ENCODE measurements at regions not wholly inside any gene's neighbourhood (a gene's known extent, or its start where the extent isn't known, plus 50 kb on each side); places are given as distances from the start of the nearest gene placed in this dataset.
"Not testable (repeated sequence)": the region's sequence is repeated elsewhere in the genome, so short reads cannot be mapped to it uniquely, and the experiment has no call there.

DNA sequence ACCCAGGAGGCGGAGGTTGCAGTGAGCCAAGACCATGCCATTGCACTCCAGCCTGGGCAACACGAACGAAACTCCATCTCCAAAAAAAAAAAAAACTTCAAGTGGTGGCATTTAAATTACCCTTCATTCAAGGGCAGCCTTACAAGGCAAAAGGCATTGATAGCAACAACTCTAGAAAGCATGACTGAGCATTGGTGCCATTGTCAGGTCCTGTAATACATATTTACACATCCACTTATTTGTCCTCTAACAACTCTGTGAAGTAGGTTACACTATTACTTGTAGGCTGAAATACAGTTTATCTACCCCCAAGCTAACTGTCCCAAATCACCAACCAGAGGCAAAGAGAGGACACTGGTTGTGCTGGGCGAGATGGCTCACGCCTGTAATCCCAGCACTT lies 52.7 kb upstream of the LARP1 start:
- no peak for DNase-seq (ENCODE audit: low read depth)

DNA sequence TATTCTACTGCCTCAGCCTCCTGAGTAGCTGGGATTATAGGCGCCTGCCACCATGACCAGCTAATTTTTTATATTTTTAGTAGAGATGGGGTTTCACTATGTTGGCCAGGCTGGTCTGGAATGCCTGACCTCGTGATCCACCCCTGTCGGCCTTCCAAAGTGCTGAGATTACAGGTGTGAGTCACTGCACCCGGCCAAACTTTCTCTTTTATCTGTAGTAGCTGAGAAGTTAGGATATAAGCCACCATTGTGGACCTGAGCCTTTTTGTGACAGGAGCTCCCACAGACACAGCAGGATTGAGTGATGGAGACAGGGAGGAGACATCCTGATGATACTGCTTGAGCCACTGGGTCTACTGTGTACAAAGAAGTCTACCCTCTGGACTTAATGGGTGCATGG lies 53.5 kb upstream of the LARP1 start:
- DNase-seq (ENCODE audit: low read depth), result not testable (repeated sequence)

DNA sequence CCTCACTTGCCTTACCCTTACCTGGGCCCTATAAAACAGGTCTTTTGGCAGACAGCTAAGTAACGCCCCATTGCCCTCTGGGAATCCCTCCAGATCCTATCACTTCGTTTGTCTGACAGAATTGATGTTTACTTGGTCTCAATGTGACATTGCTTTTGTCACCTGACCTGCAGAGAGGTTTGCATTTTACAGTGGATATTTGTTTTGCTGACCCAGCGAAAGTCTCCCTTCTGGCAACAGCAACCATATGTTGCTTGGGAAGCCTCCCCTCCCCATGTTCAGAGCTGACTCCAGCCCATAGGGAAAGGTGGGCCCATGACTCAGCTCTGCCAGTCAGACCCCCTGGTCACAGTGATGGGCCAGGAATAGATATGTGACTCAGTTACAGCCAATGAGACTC lies 54.0 kb upstream of the LARP1 start:
- DNase-seq (ENCODE audit: low read depth), result no peak

DNA sequence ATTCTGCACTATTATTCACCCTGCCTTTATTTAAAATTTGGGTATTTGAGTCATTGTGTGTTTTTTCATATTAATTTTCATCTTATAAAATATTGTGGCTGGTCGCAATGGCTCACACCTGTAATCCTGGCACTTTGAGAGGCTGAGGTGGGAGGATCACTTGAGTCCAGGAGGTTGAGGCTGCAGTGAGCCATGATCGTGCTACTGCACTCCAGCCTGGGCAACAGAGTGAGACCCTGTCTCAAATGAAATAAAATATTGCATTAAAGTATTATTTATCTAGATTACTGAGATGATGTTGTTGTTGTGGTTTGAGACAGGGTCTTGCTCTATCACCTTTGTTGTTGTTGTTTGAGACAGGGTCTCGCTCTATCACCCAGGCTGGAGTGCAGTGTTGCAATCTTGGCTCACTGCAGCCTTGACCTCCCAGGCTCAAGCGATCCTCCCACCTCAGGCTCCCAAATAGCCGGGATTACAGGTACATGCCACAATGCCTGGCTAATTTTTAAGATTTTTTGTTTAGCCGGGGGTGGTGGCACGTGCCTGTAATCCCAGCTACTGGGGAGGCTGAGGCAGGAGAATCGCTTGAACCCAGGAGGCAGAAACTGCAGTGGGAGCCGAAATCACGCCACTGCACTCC lies 54.8 kb upstream of the LARP1 start:
- DNase-seq (ENCODE audit: low read depth), result not testable (repeated sequence)

DNA sequence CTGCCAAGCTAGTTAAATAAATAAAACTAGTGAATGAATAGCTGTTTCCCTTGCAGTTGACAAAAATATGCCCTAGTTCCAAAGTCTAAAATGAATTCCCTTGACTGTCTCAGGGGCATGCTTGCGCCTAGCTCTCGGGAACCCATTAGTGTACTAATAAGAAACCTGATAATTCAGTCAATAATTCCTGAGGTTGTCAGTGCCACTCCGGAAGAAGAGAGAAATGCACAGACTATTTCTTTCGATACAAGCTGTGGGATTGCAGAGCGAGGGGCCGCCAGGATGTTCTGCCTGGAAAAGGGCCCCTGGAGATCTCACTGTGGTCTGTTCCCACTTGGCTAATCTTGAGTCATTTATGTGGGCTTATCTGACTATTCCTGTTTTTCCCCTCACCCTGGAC lies 56.4 kb upstream of the LARP1 start:
- no peak for DNase-seq (ENCODE audit: low read depth)

DNA sequence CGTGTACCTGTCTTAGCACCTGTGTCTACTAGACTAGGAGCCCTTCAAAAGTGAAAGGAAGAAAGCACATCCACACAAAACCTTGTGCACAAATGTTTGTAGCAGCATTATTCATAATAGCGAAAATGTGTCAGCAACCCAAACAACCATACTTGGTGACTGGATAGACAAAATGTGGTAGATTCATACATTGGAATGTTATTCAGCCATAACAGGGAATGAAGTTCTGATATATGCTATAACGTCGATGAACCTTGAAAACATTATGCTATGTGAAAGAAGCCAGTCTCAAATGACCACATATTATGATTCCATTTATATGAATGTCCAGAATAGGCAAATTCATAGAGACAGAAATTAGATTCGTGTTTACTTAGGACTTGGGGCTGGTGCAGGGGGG lies 57.8 kb upstream of the LARP1 start:
- no peak for DNase-seq (ENCODE audit: low read depth)

DNA sequence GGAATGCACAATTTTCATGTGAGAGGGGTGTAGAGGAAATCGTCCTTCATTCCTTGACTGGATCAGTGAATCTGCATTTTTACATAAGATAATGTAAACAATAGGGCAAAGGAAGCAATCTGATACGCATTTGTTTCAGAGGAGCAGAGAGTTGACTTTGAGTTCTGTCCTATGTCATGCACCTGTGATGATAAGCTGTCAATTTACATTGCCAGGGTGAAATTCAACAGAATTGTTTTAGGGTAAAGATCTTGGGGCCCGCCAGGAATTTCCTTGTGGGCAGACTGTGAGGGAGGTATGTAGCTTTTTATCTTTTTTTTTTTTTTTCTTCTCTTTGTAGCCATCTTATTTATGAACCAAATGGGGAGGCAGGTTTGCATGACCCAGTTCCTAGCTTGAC lies 58.3 kb upstream of the LARP1 start:
- DNase-seq (ENCODE audit: low read depth), result no peak

DNA sequence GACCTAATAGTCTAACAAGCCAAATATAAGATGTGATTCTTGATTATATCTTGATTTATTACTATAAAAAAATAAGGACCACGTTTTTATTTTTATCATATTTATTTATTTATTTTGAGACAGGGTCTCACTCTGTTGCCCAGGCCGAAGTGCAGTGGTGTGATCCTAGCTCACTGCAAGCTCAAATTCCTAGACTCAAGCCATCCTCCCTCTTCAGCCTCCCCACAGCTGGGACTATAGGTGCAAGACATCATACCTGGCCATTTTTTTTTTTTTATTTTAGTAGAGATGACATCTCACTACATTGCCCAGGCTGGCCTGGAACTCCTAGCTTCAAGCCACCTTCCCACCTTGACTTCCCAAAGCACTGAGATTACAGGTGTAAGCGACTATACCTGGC lies 61.0 kb upstream of the LARP1 start:
- DNase-seq (ENCODE audit: low read depth), result no peak

DNA sequence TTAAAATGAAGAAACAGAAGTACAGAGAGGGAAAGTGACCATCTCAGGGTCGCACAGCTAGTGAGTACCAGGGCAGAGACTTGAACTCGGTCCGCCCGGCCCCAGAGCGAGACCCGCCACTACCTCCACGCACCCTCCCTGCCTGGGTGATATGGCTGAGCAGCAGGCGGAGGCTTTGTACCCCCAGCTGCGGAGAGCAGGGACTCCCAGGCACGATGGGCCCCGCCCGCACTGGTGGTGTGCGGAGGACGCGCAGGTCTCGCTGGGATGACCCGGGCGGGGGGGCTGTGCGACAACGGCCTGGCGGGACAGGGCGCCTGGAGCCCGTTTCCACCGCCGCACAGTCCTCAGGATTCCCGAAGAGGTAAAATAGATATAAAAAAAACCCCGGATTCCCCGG lies 64.7 kb upstream of the LARP1 start:
- no peak for DNase-seq (ENCODE audit: low read depth)

DNA sequence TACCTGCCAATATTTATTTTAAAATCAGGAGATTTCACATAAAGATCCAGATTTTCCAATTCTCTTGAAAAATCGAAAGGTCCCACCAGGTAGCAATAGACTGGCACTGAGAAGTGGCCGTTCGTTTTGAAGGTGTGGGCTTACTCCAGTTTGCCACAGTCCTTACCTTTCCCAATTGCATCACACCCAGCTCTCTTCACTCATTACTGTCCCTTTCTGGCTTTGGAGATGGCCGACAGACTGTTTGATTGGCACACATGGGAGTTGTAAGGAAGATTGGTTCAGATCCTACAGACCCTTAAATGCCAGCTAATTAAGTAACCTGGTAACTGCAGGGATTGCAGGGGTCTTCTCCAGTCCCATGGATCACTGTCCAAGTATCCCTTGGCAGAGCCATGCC lies 68.7 kb upstream of the LARP1 start:
- DNase-seq (ENCODE audit: low read depth), result no peak

DNA sequence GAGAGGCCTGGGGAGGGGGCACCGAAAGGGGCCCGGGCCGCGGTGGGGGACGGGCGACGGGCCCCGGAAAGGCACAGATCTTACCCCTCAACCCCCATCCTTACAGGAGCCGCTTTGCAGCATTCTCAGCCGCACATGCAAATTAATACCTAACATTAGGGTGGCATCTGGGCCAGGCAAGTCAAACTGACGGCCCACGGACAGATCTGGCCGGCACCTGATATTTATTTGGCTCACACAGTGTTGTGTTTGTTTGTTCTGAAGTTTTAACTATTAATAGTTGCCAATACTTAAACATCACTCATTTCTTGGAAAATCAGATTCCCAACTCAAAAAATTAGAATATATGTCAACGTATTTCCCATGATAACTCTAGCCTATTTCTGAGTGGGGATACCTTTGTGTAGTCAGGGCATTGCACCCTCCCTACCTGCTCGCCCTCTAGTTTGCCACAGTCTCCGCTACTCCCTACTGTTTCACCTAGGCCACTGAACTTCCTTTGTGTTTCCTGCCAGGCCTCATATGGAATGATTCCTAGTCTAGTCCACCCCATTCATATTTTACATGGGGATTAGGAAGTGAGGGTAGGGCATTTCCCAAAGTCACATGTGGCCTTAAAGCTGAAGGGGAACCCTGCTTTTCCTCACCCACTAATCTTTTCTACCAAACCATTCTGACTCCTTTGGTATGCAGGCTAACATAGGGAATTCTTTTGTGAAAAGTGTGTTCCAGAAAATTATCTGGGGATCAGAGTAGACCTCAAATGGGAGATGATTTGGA lies 71.9 kb upstream of the LARP1 start:
- DNase-seq (ENCODE audit: low read depth), result no peak

DNA sequence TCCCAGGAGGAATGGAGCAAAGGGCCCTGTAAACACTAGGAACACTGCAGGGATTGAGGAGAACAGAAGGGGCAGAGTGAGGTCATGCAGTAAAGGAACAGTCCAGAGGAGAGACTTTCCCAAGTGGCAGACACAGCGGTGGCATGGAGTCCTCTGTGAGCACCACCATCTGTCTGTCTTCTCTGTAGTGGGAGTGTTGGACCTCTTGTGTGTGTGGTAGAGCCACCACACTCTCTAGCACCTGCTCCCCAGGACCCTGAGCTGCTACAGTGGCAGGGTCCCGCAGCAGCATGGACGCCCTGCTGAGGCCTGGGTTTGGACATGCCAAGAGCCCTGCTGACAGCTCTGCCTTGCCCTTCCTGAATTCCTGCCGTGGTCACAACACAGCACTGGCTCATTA lies 75.7 kb upstream of the LARP1 start:
- no peak for DNase-seq (ENCODE audit: low read depth)

DNA sequence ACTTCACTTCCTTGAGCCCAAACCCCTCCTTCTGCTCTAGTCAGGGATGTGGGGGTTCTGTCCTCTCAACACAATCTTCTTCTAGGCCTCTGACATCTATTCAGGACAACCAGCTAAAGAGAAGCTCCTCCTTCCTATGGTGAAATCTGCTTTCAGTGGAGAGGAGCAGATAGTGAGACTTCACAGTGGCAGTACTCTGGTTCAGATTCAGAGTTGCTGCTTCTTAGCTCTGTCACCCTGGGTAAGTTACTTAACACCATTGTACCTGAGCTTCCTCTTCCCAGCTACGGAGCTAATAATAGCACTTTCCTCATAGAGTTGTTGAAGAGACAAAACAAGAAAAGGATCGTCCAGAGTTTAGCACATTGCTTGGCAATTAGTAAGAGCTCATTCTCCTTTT lies 77.3 kb upstream of the LARP1 start:
- no peak for DNase-seq (ENCODE audit: low read depth)

DNA sequence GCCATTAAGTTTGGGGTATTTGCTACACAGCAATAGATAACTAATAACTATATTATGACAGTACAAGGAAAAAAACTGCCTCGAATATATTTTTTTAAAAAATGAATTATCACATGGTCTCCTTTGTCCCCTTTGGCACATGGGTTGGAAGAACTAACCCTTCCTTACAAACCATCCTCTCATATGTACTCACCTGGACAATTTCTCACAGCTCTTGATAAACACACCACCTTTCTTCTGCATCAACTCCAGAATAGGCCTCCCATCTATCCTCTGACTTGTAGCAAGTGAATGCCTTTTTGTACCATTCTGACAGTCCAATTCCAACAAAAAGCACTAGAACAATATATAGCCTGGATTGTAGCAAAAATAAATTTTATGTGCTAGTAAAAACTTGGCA lies 78.7 kb upstream of the LARP1 start:
- no peak for DNase-seq (ENCODE audit: low read depth)

DNA sequence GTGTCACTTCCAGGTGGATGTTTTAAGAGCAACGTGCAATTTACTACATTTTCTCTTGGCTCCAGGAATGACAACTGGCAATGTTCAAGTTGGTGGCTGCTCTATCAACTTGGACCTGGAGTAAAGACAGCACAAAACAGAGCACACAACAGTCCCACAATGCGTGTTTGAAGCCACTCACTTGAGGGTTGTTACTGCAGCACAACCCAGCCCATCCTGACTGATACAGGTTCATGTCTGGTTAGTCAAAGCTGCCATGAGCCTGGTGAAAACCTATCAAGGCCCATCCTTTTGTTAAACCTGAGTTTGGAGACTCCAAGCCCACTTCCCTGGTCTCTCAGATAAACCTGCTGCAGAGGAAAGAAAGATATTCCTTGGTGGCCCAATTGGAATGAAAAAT lies 81.1 kb upstream of the LARP1 start:
- DNase-seq (ENCODE audit: low read depth), result no peak

DNA sequence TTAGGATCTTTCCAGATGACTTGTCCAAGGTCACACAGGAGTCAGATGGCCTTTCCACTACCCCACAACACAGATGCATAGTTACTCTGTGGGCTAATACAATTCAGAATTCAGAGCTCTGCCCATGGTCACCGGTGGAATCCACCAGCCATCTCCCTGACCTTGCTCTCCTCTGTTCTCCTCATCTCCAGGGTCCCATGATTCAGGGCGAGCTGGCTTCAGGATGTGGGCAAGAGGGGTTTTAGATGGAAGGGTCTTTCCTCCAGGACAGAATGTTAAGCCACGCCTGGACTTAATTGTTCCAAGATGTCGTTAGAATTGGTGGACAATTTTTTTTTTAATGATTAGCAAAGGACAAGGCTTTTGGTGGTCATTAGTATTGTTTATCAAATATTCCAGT lies 81.7 kb upstream of the LARP1 start:
- DNase-seq (ENCODE audit: low read depth), result no peak

DNA sequence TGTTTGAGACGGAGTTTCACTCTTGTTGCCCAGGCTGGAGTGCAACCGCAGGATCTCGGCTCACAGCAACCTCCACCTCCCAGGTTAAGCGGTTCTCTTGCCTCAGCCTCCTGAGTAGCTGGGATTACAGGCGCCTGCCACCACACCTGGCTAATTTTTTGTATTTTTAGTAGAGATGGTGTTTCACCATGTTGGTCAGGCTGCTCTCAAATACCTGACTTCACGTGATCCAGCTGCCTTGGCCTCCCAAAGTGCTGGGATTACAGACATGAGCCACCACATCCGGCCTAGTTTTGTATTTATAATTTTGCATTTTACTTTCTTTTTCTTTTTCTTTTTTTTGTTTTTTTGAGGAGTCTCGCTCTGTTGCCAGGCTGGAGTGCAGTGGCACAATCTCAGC lies 85.3 kb upstream of the LARP1 start:
- DNase-seq (ENCODE audit: low read depth), result not testable (repeated sequence)

DNA sequence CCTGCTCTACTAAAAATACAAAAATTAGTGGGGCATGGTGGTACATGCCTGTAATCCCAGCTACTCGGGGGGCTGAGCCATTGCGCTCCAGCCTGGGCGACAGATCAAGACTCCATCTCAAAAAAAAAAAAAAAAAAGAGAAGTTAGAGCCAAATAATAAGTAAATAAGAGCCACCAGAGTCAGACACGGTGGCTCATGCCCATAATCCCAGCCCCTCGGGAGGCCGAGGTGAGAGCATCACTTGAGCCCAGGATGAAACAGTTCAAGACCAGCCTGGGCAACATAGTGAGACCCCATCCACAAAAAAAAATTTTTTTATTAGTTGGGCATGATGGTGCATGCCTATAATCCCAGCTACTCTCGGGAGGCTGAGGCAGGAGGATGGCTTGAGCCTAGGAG lies 85.8 kb upstream of the LARP1 start:
- no peak for DNase-seq (ENCODE audit: low read depth)

DNA sequence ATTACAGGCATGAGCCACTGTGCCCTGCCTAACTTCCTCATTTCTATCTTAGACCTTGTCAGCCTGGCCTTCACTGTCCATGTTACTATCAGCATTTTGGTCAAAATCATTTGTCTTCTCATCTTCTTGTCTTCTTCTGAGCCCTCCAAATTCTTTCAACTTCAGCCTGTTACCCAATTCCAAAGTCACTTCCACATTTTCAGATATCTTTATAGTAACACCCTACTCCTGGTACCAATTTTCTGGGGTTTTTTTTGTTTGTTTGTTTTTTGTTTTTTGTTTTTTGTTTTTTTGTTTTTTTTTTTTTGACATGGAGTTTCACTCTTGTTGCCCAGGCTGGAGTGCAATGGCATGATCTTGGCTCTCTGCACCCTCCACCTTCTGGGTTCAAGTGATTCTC lies 90.3 kb upstream of the LARP1 start:
- DNase-seq (ENCODE audit: low read depth), result no peak

DNA sequence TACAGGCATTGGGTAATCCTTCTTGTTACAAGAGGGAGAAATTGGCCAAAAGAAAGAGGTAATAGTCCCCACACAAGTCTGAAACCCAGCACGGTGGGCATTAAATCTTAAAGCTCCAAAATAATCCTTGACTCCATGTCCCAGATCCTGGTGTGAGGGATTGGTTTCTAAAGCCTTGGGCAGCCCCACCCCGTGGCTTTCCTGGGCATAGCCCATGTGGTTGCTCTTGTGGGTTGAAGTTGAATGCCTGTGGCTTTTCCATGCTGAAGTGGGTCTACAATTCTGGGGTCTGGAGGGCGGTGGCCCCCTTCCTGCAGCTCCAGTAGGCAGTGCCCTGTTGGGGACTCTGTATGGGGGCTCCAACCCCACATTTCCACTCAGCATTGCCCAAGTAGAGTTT lies 91.8 kb upstream of the LARP1 start:
- DNase-seq (ENCODE audit: low read depth), result no peak

DNA sequence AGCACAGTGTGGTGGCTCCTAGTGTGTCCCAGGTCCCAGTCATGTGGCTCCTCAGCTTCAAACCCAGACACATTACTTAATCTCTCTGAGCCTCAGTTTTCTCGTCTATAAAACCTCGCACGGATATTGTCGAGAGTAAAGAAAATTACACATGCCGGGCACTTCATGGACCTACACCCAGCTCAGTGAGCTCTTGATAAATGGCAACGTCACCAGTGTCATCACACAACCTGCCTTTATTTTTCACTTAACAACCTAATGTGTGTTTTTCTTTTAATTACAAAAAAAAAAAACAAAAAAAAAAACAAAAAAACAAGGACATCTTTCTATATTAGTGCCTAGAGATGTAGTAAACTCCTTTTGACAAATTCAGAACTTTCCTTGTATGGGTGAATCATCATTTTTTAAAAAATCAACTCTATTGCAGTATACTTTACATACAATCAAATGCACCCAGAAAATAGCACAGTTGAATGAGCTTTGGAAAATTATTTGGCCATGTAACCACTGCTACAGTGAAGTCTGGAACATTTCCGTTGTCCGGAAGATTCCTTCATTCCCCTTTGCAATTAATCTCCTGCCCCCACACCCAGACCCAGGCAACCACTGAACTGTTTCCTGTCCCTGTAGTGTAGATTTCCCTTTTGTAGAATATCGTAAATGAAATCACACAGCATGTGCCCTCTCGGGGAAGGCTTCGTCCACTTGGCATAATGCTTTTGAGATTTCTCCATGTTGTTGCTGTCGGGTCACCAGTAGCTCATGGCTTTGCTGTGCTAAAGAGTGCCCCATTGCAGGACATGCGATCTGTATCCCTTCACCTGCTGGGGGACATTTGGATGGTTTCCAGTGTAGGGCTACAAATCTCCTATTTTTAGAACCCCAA lies 100.4 kb upstream of the LARP1 start:
- DNase-seq (ENCODE audit: low read depth), result no peak

DNA sequence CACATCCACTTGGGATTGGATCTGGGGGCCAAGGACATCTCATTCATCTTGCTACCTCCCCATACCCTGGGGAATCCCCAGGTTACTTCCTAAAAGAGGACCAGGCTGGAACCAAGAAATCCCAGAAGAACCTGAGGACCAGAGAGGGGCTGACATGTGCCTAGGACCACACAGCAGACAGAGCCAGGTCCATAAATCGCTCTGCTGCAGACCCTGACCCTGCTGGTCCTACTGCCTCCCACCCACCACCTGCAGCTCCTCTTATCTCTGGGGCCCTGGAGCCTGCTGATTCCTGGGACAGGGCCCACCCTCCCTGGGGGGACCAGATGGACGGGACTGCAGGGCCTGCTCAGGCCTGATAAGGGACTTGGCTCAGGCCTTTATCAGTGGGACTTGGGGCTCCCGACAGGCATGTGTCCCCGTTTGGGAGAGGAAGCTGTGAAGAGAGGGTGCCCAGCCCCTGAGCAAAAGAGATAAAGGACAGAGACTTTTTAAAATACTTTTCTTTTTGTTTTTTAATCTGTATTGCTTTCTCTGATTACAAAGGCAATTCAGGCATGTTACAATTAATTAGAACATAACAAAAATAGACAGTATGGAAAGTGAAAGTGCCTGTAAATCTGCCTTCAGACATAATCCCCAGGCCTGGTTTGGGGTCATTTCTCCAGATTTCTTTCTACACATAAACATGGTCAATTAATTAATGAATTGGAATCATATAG lies 101.3 kb upstream of the LARP1 start:
- no peak for DNase-seq (ENCODE audit: low read depth)

DNA sequence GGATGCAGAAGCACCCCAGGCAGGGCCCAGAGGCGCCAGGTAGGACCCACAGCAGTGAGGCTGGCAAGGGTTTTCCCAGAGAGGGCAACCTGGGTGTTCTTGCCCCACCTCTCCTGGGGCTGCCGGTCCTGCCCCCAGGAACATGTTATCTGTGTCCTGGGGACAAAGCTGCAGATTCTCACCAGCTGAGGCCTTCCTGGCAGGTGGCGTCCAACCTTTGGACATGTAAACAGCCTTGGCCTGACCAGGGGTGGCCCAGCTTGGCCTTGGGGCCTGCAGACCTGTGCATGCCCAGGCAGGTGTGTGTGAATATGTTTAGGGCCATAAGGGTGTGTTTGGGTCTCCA lies 101.8 kb upstream of the LARP1 start:
- no peak for DNase-seq (ENCODE audit: low read depth)

All from activated T-cell treated with anti-CD3 and anti-CD28 coated beads for 1 hour (primary cell).